Right hindlimb (tissue), 1 donor: ENCODE measurements at regions not wholly inside any gene's neighbourhood (a gene's known extent, or its start where the extent isn't known, plus 50 kb on each side); places are given as distances from the start of the nearest gene placed in this dataset.

ENCODE experiments used
- DNase-seq: peaks from one replicate; pipeline ENCODE4 v3.0.0-alpha.2; 2018

DNA sequence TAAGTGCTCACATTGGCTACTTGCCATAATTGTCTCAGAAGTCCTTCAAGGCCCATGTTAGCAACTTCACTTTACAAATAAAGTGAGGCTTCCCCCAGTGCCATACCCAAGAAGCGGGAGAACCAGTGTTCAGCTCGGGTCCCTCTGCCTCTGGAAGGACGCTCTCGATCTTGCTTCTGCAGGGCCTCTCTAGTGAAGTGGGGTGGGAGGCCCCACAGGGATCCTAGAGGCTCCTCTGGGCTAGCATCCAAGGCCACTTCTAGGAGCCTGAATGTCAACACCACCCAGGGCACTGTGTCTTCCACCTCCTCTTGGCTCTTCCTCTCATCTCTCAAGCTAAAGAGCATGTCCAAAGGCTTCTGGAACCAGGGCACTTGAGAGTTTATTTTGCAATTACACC is 282.5 kb downstream of the GADD45G start:
- DNase-seq, result no peak

DNA sequence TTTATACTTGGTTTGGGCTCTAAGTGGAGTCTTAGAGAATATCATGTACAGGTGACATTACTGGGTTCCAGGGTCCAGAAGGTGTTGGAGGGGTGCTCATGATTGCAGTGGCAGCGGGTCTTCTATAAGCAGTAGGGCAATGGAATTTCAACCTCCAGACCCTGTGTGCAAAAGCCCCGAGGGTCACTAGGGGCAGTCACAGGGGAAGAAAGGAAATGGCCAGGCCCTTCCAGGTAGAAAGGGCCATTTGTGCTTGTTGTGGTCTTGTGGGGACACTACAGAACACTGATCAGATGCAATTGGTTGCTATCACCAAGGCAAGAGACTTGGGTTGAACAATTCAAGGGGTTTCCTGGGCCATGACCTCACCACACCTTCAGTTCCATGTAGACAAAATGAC is 283.4 kb downstream of the GADD45G start:
- DNase-seq, result no peak

GRCh38 chr9:89888677-89889076 is 283.9 kb downstream of the GADD45G start:
- no peak for DNase-seq

- DNase-seq, result no peak
These were observed 285.1 kb downstream of the GADD45G start for GRCh38 chr9:89889865-89890264.

- DNase-seq, result no peak
These were observed 285.6 kb downstream of the GADD45G start for GRCh38 chr9:89890326-89890980.

DNA sequence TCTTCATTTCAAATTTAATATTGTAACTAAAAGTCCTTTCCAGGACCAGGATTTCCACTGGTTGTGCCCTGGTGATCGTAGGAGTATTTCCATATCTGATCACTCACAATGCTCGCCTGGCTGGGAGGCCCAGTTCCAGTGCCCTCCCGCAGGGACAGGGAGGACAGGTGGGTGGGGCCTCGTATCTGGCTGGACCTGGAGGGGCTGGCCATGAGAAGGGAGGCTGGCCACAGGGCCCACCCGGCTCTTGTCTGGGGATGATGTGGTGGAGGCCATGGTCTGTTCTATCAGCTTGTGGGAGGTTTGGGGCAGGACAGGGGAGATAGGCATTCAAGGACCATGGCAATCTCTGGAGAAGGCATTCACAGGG is 286.4 kb downstream of the GADD45G start:
- no peak for DNase-seq

GRCh38 chr9:89891591-89892304 is 286.9 kb downstream of the GADD45G start:
- peak; percentile 80 for DNase-seq

DNA sequence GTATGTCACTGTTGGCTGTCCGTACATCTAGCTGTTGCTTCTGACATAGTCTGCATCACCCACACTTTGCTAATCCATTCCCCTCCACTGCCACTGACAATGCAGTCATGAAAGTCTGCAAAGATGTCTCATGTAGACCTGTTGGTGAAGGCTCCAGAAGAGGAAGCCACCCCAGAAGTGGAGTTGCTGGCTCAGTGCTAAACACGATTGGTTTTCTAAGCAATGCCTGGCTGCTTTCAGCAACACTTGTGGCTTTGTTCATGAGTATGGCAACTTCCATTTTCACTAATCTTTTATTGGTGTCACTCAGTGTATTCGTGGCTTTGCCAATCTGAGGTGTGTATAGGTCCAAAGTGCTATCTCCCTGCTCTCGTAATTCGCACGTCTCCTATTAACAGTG is 288.1 kb downstream of the GADD45G start:
- DNase-seq, result no peak

GRCh38 chr9:89893886-89894285 is 289.1 kb downstream of the GADD45G start:
- DNase-seq, result no peak

DNA sequence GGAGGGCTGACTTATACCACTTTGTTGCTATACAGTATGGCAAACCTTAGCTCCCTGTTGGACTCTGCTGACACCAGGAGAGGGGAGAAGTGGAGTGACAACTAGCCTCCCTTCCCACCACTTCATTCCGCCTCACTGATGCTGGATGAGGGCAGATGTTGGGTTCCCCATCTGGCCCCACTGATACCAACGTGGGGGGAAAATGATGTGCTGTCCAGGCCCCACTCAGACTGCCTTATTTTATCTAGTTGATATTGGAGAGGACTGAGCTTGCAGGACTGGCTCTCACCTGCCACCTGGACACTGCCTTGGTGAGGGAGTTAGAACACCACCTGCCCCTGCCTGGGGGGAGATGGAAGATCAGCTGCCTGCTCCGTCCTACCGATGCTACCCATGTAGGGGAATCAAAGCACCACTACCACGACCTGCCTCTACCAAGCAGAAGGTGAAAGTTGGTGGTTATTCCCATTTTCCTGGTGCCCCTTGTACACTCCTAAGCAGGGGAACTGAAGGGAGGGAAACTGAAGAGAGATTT is 292.1 kb downstream of the GADD45G start:
- DNase-seq, result no peak

GRCh38 chr9:89899573-89899972 is 294.8 kb downstream of the GADD45G start:
- no peak for DNase-seq

DNA sequence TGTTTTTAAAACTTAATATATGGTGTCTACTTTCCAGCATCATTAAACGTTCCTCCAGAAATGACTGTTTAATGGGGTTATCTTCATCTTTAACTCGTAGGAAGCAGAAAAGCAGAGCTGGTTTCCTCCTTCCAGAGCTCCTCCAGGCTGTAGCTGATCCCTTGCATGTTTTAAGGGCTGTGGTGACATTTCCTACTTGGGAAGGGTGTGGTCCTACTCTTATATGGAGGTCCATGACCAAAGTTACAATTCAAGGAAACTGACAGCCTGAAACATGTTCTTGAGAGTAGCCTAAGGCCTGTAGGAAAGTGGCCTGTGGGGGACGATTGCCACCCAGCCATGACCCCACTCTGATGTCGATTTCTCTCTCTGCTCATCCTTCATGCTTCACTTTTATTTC is 297.1 kb downstream of the GADD45G start:
- no peak for DNase-seq

- DNase-seq, result peak; percentile 86
These were observed 297.8 kb downstream of the GADD45G start for GRCh38 chr9:89902450-89903140.

DNA sequence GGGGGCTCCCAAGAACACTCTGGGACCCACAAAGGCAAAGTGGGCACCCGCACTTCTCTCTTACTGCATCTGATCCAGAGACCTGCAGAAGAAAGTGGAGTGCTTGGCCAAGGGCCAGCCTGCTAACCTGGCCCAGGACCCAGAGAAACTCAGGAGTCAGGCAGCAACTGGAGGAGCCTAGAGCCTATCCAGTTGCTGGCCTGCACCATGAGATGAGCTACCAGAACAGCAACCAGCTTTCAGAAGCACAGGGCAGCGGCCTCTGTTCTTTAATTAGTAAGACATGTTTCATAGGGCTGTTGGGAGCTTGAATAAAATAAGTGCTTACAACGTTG is 298.3 kb downstream of the GADD45G start:
- DNase-seq, result no peak

DNA sequence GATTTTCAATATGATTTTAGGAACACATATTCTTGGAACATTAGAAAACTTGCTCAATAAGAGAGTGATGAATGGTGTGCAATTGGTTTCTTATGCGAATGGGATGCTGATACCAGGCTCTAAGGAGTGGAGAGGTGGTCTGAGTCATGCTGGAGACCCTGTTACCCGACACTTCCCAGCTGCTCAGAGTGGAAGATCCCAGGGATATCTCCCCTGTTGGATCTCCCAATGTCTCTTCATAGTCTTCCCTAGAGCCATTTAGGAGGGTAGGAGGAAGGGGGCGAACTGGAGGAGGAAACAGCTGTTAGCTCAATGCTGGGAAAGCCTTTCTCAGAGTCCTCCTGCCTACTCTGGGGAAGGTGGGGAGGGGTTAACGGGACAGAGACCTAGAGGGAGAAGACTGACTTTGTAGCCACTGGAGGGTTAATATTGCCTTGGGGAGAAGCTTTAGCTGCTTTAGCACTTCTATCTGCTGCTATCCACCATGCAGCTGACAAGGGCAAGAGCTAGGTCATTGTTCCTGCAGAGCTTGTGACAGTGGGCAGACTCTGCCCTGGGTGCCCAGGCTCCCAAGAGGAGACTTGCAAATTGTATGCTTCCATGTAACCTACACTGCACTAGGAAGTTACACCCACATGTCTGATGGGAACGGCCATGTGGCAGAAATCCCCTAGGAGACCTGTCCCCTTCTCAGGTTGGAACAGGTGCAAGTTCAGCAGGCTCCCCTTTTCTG is 301.0 kb downstream of the GADD45G start:
- DNase-seq, result no peak

DNA sequence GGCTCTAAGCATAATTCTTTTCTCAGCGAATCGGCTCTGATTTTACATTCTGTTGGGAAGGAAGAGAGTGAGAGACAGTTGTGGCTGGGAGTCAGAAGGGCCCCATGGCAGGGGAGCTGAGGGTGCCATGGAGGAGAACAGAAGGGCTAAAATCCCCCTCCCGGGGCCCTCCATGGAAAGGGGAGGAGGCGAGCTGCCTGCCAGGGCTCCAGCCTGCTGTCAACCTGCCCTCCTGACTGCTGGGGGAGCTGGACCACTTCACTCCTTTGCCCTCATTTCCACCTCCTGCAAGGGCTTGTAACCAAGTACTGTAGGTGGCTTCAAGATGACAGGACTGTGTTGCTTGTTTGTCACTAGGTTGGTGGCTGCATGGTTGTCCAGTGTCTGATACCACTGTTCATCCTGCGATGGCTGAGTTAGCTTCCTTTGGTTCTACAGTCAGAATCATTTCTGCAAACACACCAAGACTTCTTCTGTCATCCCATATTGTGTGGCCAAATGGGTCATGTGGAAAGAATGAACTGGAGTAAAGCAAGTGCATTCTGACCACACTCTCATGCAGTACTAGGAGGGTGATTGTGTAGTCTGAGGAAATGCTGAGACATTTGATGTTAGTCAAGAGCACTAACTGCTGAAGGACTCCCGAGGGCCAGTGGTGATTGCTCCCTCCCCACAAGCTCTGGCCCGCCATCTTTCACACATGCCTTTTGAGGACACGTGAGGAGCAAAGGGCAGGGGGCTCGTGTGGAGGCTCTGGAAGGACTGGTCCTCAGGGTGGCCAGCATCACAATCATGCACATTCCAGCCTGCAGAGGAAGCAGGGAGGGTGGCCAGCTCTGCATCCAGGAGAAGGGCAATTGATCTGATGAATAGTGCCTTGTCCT is 307.2 kb downstream of the GADD45G start:
- DNase-seq, result no peak

DNA sequence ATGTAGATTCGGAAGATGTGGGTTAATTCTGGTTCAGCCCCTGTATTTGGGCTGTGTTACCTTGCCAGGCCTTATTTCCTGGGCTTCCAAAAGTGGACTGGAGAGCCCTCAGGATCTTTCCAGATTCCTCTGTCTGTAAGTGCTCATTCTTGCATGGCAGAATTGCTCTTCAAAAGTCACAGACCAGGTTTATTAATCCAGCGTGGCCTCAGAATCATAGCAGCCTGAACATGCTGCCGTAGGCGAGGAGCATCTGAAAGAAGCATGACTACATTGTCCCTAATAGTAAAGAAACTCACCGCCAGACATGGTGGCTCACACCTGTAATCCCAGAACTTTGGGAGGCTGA is 307.8 kb downstream of the GADD45G start:
- DNase-seq, result no peak

DNA sequence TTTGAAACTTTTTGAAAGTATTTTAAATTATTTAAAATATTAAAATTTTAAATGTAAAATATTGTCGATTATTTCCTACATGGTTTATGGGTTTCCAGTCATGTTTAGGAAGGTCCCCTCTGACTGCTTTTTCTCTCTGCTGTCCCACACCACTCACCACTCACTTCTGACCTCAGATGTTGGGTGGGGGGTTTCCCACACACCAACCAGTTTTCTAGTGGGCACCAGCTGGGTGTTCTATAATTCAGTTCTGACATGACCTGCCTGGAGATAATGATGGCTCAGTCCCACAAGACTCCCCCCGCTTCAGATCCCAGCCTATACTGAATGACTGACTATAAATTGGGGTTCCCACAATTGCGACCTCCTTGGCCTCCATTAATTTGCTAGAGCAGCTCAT is 310.4 kb downstream of the GADD45G start:
- no peak for DNase-seq

GRCh38 chr9:89916001-89916597 is 311.3 kb downstream of the GADD45G start:
- no peak for DNase-seq

GRCh38 chr9:89917861-89918260 is 313.0 kb downstream of the GADD45G start:
- no peak for DNase-seq

GRCh38 chr9:89919171-89919681 is 314.4 kb downstream of the GADD45G start:
- no peak for DNase-seq

- no peak for DNase-seq
These were observed 315.3 kb downstream of the GADD45G start for GRCh38 chr9:89920131-89920530.
